ENCODE measurements at regions not wholly inside any gene's neighbourhood (a gene's known extent, or its start where the extent isn't known, plus 50 kb on each side); places are given as distances from the start of the nearest gene placed in this dataset.

- TF ChIP-seq CTCF (conservative IDR thresholded peaks at IDR 0.05; ENCODE audit: low read length), result no peak
- no peak for TF ChIP-seq EZH2phosphoT487 (IDR thresholded peaks at IDR 0.05; ENCODE audit: borderline replicate concordance)
Observed at GRCh38 chr11:128151780-128152179, 435.6 kb downstream of the ETS1 start.
